ENCODE measurements at regions not wholly inside any gene's neighbourhood (a gene's known extent, or its start where the extent isn't known, plus 50 kb on each side); places are given as distances from the start of the nearest gene placed in this dataset.

GRCh38 chr14:103247169-103247606, 86.8 kb upstream of the EIF5 start:
- in situ Hi-C loops (cut with MboI; ENCODE audit: low sequenced_read_pairs), result no loop called here
- no peak overlapping the region for H2AFZ ChIP-seq (replicated peaks; ENCODE audit: low read length, poor library complexity)
- no peak overlapping the region for H2BK20ac ChIP-seq (ENCODE audit: low read depth, low read length)
- H4K20me1 ChIP-seq (ENCODE audit: insufficient read depth, low read length), result no peaks in the 10 kb centered on the region
- no peak overlapping the region for H4K5ac ChIP-seq (ENCODE audit: low read depth, low read length)
- no peak overlapping the region for H3K56ac ChIP-seq (ENCODE audit: extremely low read depth, insufficient read depth, low read length)
- no peaks in the 10 kb centered on the region for H3K36me3 ChIP-seq (ENCODE audit: control insufficient read depth, insufficient read depth, low read length)
- no TSS peak for BruUV-seq (replicated peaks)
- H3K4me1 ChIP-seq (ENCODE audit: control insufficient read depth, insufficient read depth, low read length), result peaks cover 6% of the 10 kb centered on the region
- H3K18ac ChIP-seq (ENCODE audit: low read depth, low read length), result no peak overlapping the region
- no peak overlapping the region for H2BK5ac ChIP-seq (ENCODE audit: low read depth, low read length, poor library complexity, severe bottlenecking)
- no peak overlapping the region for H3K27ac ChIP-seq (ENCODE audit: insufficient read depth, low read length)
- CTCF ChIA-PET, result no interaction called here
- no CpG with 5 or more reads among the region's 7 CpGs for WGBS, 2 experiments (ENCODE audit: extremely low coverage in 2 of 2, insufficient read length in 1 of 2)
- H2BK15ac ChIP-seq (ENCODE audit: low read depth, low read length), result no peak overlapping the region
- H3K14ac ChIP-seq (replicated peaks; ENCODE audit: low read depth, low read length), result no peak overlapping the region
- H3K9me3 ChIP-seq (ENCODE audit: control insufficient read depth, insufficient read depth, low read length), result peaks cover 4% of the 10 kb centered on the region
- no peak overlapping the region for H4K91ac ChIP-seq (ENCODE audit: insufficient read depth, low read depth, low read length)
- no peak overlapping the region for H4K8ac ChIP-seq (ENCODE audit: low read depth in 2 of 2, low read length in 2 of 2)
- no peak overlapping the region for H3K23ac ChIP-seq (ENCODE audit: low read depth, low read length)
- no peak overlapping the region for H2BK120ac ChIP-seq (ENCODE audit: low read depth, low read length)
- TF ChIP-seq, protein P1, sequence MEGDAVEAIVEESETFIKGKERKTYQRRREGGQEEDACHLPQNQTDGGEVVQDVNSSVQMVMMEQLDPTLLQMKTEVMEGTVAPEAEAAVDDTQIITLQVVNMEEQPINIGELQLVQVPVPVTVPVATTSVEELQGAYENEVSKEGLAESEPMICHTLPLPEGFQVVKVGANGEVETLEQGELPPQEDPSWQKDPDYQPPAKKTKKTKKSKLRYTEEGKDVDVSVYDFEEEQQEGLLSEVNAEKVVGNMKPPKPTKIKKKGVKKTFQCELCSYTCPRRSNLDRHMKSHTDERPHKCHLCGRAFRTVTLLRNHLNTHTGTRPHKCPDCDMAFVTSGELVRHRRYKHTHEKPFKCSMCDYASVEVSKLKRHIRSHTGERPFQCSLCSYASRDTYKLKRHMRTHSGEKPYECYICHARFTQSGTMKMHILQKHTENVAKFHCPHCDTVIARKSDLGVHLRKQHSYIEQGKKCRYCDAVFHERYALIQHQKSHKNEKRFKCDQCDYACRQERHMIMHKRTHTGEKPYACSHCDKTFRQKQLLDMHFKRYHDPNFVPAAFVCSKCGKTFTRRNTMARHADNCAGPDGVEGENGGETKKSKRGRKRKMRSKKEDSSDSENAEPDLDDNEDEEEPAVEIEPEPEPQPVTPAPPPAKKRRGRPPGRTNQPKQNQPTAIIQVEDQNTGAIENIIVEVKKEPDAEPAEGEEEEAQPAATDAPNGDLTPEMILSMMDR (conservative IDR thresholded peaks at IDR 0.05; ENCODE audit: low read depth, low read length), result no peak
- peak; percentile 34; the same call in 1 of the 2 replicates for TF ChIP-seq CEBPB (IDR thresholded peaks at IDR 0.05; ENCODE audit: low read depth, low read length)
- H3K79me1 ChIP-seq (ENCODE audit: low read depth in 1 of 2, low read length in 2 of 2), result no peaks in the 10 kb centered on the region
- intact Hi-C loops (cut with micrococcal nuclease), result no loop called here
- no peak overlapping the region for H3K4me3 ChIP-seq (ENCODE audit: insufficient read depth, low read depth, low read length)
- no peak overlapping the region for H2AK9ac ChIP-seq (replicated peaks; ENCODE audit: low read depth, low read length, poor library complexity)
- H3K4me2 ChIP-seq (ENCODE audit: low read depth, low read length), result no peak overlapping the region
- H3K9me1 ChIP-seq (ENCODE audit: insufficient read depth, low read length), result no peaks in the 10 kb centered on the region
- DNase-seq (no peak), ATAC-seq (ENCODE audit: low read depth) (no peak)
- dilution Hi-C loops (cut with HindIII; ENCODE audit: low sequenced_read_pairs, unreplicated experiment), result no loop called here
- H2AK5ac ChIP-seq (ENCODE audit: low read depth, low read length), result no peak overlapping the region
- no peak overlapping the region for H3K4ac ChIP-seq (ENCODE audit: low read depth, low read length)
- H3K27me3 ChIP-seq (ENCODE audit: control insufficient read depth, insufficient read depth, low read length), result peaks cover 9% of the 10 kb centered on the region
- no peak overlapping the region for H3K9ac ChIP-seq (ENCODE audit: low read depth, low read length)
- POLR2A ChIA-PET (ENCODE audit: unreplicated experiment), result no interaction called here
